Stimulated activated CD8-positive, alpha-beta memory T cell treated with anti-CD3 and anti-CD28 coated beads, Interleukin-7, amount 100 ng/mL, for 24 hours (primary cell): ENCODE measurements at regions not wholly inside any gene's neighbourhood (a gene's known extent, or its start where the extent isn't known, plus 50 kb on each side); places are given as distances from the start of the nearest gene placed in this dataset.

Source experiments
- DNase-seq: peaks from one replicate; pipeline ENCODE4 v3.0.0-alpha.2; 2020; ENCODE audit warnings: low read depth

- no peak for DNase-seq
Measured at GRCh38 chr15:26374806-26375205, 398.1 kb downstream of the GABRB3 start.

GRCh38 chr15:26372706-26373105 lies 400.2 kb downstream of the GABRB3 start:
- DNase-seq, result no peak

- no peak for DNase-seq
Measured at GRCh38 chr15:26365077-26365476, 407.8 kb downstream of the GABRB3 start.

- DNase-seq, result no peak
Measured at GRCh38 chr15:26359855-26360254, 413.0 kb downstream of the GABRB3 start.

GRCh38 chr15:26358708-26359107 lies 414.2 kb downstream of the GABRB3 start:
- no peak for DNase-seq

- DNase-seq, result no peak
Measured at GRCh38 chr15:26357653-26358052, 415.2 kb downstream of the GABRB3 start.

- no peak for DNase-seq
Measured at GRCh38 chr15:26355472-26356074, 417.3 kb downstream of the GABRB3 start.

- no peak for DNase-seq
Measured at GRCh38 chr15:26352909-26353308, 420.0 kb downstream of the GABRB3 start.

GRCh38 chr15:26352406-26352805 lies 420.5 kb downstream of the GABRB3 start:
- no peak for DNase-seq

- DNase-seq, result no peak
Measured at GRCh38 chr15:26325495-26325894, 447.4 kb downstream of the GABRB3 start.

- no peak for DNase-seq
Measured at GRCh38 chr15:26323566-26323965, 449.3 kb downstream of the GABRB3 start.

- DNase-seq, result no peak
Measured at GRCh38 chr15:26318689-26319088, 454.2 kb downstream of the GABRB3 start.

GRCh38 chr15:26314577-26314976 lies 451.4 kb upstream of the ATP10A start:
- DNase-seq, result no peak

GRCh38 chr15:26311710-26312236 lies 448.6 kb upstream of the ATP10A start:
- no peak for DNase-seq

- no peak for DNase-seq
Measured at GRCh38 chr15:26298659-26299170, 435.6 kb upstream of the ATP10A start.

- no peak for DNase-seq
Measured at GRCh38 chr15:26298010-26298658, 435.0 kb upstream of the ATP10A start.

GRCh38 chr15:26295336-26296085 lies 432.4 kb upstream of the ATP10A start:
- no peak for DNase-seq

GRCh38 chr15:26294059-26294689 lies 431.0 kb upstream of the ATP10A start:
- DNase-seq, result no peak

GRCh38 chr15:26287381-26287780 lies 424.3 kb upstream of the ATP10A start:
- no peak for DNase-seq

GRCh38 chr15:26280281-26280680 lies 417.2 kb upstream of the ATP10A start:
- DNase-seq, result no peak

GRCh38 chr15:26261966-26262365 lies 398.8 kb upstream of the ATP10A start:
- DNase-seq, result no peak

- no peak for DNase-seq
Measured at GRCh38 chr15:26261413-26261812, 398.3 kb upstream of the ATP10A start.
